Stimulated activated CD8-positive, alpha-beta memory T cell treated with anti-CD3 and anti-CD28 coated beads, Interleukin-7, amount 100 ng/mL, for 1 hour (primary cell): ENCODE measurements at regions not wholly inside any gene's neighbourhood (a gene's known extent, or its start where the extent isn't known, plus 50 kb on each side); places are given as distances from the start of the nearest gene placed in this dataset.
"Not testable (repeated sequence)": the region's sequence is repeated elsewhere in the genome, so short reads cannot be mapped to it uniquely, and the experiment has no call there.

Experiments used
- DNase-seq, 2 donors: peaks; one replicate each; pipeline ENCODE4 v3.0.0-alpha.2; 2020; ENCODE audit warnings: low read depth in 2 of 2

GRCh38 chr2:7673853-7674252, 756.6 kb downstream of the RNF144A start:
- DNase-seq, result no peak

GRCh38 chr2:7674606-7675005, 757.4 kb downstream of the RNF144A start:
- DNase-seq, result no peak

GRCh38 chr2:7676714-7677113, 759.5 kb downstream of the RNF144A start:
- DNase-seq, result no peak

- no peak for DNase-seq
Measured at GRCh38 chr2:7681881-7682461, 764.8 kb downstream of the RNF144A start.

GRCh38 chr2:7683196-7683595, 766.0 kb downstream of the RNF144A start:
- no peak for DNase-seq

GRCh38 chr2:7683708-7684107, 766.5 kb downstream of the RNF144A start:
- DNase-seq, result no peak

- no peak for DNase-seq
Measured at GRCh38 chr2:7685342-7686015, 768.3 kb downstream of the RNF144A start.

GRCh38 chr2:7686016-7686385, 768.8 kb downstream of the RNF144A start:
- DNase-seq, result no peak

GRCh38 chr2:7691961-7692656, 774.9 kb downstream of the RNF144A start:
- DNase-seq, result no peak

GRCh38 chr2:7692657-7693161, 775.5 kb downstream of the RNF144A start:
- DNase-seq, result no peak

GRCh38 chr2:7693246-7694075, 776.2 kb downstream of the RNF144A start:
- no peak for DNase-seq

- DNase-seq, result no peak
Measured at GRCh38 chr2:7694076-7694985, 777.1 kb downstream of the RNF144A start.

- DNase-seq, result not testable (repeated sequence)
Measured at GRCh38 chr2:7696556-7696955, 779.3 kb downstream of the RNF144A start.

GRCh38 chr2:7697052-7697451, 779.8 kb downstream of the RNF144A start:
- DNase-seq, result no peak

GRCh38 chr2:7701791-7702190, 784.6 kb downstream of the RNF144A start:
- no peak for DNase-seq

GRCh38 chr2:7703048-7703447, 785.8 kb downstream of the RNF144A start:
- no peak for DNase-seq

- no peak for DNase-seq
Measured at GRCh38 chr2:7703543-7704144, 786.4 kb downstream of the RNF144A start.

GRCh38 chr2:7704296-7704865, 787.2 kb downstream of the RNF144A start:
- no peak for DNase-seq

- no peak for DNase-seq
Measured at GRCh38 chr2:7706791-7707190, 789.6 kb downstream of the RNF144A start.

- no peak for DNase-seq
Measured at GRCh38 chr2:7707723-7708122, 790.5 kb downstream of the RNF144A start.
